ENCODE measurements at regions not wholly inside any gene's neighbourhood (a gene's known extent, or its start where the extent isn't known, plus 50 kb on each side); places are given as distances from the start of the nearest gene placed in this dataset.
"Not testable (repeated sequence)": the region's sequence is repeated elsewhere in the genome, so short reads cannot be mapped to it uniquely, and the experiment has no call there.

- no peak for DNase-seq (ENCODE audit: low read depth)
Measured at GRCh38 chr22:49457946-49458707, 369.5 kb downstream of the BRD1 start.

- no peak for DNase-seq (ENCODE audit: low read depth)
Measured at GRCh38 chr22:49457146-49457545, 370.5 kb downstream of the BRD1 start.

GRCh38 chr22:49455595-49455994 lies 372.1 kb downstream of the BRD1 start:
- DNase-seq (ENCODE audit: low read depth): no peak

- DNase-seq (ENCODE audit: low read depth): no peak
Measured at GRCh38 chr22:49454726-49455125, 372.9 kb downstream of the BRD1 start.

GRCh38 chr22:49453771-49454170 lies 373.9 kb downstream of the BRD1 start:
- DNase-seq (ENCODE audit: low read depth): no peak

- not testable (repeated sequence) for DNase-seq (ENCODE audit: low read depth)
Measured at GRCh38 chr22:49453019-49453418, 374.7 kb downstream of the BRD1 start.

GRCh38 chr22:49452362-49452946 lies 375.2 kb downstream of the BRD1 start:
- no peak for DNase-seq (ENCODE audit: low read depth)

- DNase-seq (ENCODE audit: low read depth): no peak
Measured at GRCh38 chr22:49451070-49451840, 376.4 kb downstream of the BRD1 start.

GRCh38 chr22:49450498-49450897 lies 377.2 kb downstream of the BRD1 start:
- no peak for DNase-seq (ENCODE audit: low read depth)

GRCh38 chr22:49449811-49450446 lies 377.7 kb downstream of the BRD1 start:
- DNase-seq (ENCODE audit: low read depth): no peak

GRCh38 chr22:49449377-49449776 lies 378.3 kb downstream of the BRD1 start:
- DNase-seq (ENCODE audit: low read depth): no peak

GRCh38 chr22:49448526-49448925 lies 379.1 kb downstream of the BRD1 start:
- DNase-seq (ENCODE audit: low read depth): no peak

- DNase-seq (ENCODE audit: low read depth): no peak
Measured at GRCh38 chr22:49447837-49448236, 379.8 kb downstream of the BRD1 start.

- no peak for DNase-seq (ENCODE audit: low read depth)
Measured at GRCh38 chr22:49446759-49447710, 380.6 kb downstream of the BRD1 start.

GRCh38 chr22:49446145-49446758 lies 381.4 kb downstream of the BRD1 start:
- DNase-seq (ENCODE audit: low read depth): no peak

- no peak for DNase-seq (ENCODE audit: low read depth)
Measured at GRCh38 chr22:49444781-49445180, 382.9 kb downstream of the BRD1 start.

GRCh38 chr22:49440931-49441330 lies 386.7 kb downstream of the BRD1 start:
- DNase-seq (ENCODE audit: low read depth): no peak

GRCh38 chr22:49439373-49439772 lies 388.3 kb downstream of the BRD1 start:
- DNase-seq (ENCODE audit: low read depth): no peak

- DNase-seq (ENCODE audit: low read depth): no peak
Measured at GRCh38 chr22:49437956-49438355, 389.7 kb downstream of the BRD1 start.

- DNase-seq (ENCODE audit: low read depth): no peak
Measured at GRCh38 chr22:49437356-49437755, 390.3 kb downstream of the BRD1 start.

GRCh38 chr22:49436056-49436455 lies 391.6 kb downstream of the BRD1 start:
- DNase-seq (ENCODE audit: low read depth): no peak

All from stimulated activated CD8-positive, alpha-beta memory T cell treated with anti-CD3 and anti-CD28 coated beads, Interleukin-12 subunit alpha, Interleukin-12 subunit beta, amount 100 ng/mL, for 4 hours (primary cell).